SU-DHL-6 (cell line): ENCODE measurements at regions not wholly inside any gene's neighbourhood (a gene's known extent, or its start where the extent isn't known, plus 50 kb on each side); places are given as distances from the start of the nearest gene placed in this dataset.

Experiments used
- CTCF ChIP-seq: fragments of 200-600 bp; sonication (generic); IDR thresholded peaks from one replicate; pipeline ENCODE4 v1.5.1; 2017; ENCODE audit warnings: antibody characterized with exemption, mild to moderate bottlenecking, low read length, moderate library complexity; ENCODE audit not compliant: insufficient read depth, poor library complexity, severe bottlenecking
- EZH2phosphoT487 ChIP-seq: fragments of 200-600 bp; sonication (generic), shearing (Covaris generic); conservative IDR thresholded peaks from 2 replicates; pipeline ENCODE4 v1.6.1; 2018; ENCODE audit warnings: mild to moderate bottlenecking, antibody characterized with exemption, low read length, moderate library complexity, mixed read lengths

GRCh38 chr14:44565968-44566367 lies 58.9 kb upstream of the FSCB start:
- no peak for TF ChIP-seq CTCF
- no peak for TF ChIP-seq EZH2phosphoT487
